ENCODE measurements at regions not wholly inside any gene's neighbourhood (a gene's known extent, or its start where the extent isn't known, plus 50 kb on each side); places are given as distances from the start of the nearest gene placed in this dataset.

- no peak for DNase-seq (ENCODE audit: low read depth)
- H3K27me3 ChIP-seq (replicated peaks; ENCODE audit: control insufficient read depth, insufficient read depth, low read length) = no peaks in the 10 kb centered on the region
These were observed 673.7 kb downstream of the FAT4 start for GRCh38 chr4:125988464-125988863.

GRCh38 chr4:125991398-125991797 is 676.6 kb downstream of the FAT4 start:
- no peak for DNase-seq (ENCODE audit: low read depth)
- Histone ChIP-seq H3K9me3 (ENCODE audit: control insufficient read depth, low read length) (no peaks in the 10 kb centered on the region), H3K27me3 (replicated peaks; ENCODE audit: control insufficient read depth, insufficient read depth, low read length) (no peaks in the 10 kb centered on the region), H3K4me3 (ENCODE audit: low read length) (no peak overlapping the region), H3K9ac (ENCODE audit: low read length) (no peak overlapping the region), H3K4me1 (ENCODE audit: control insufficient read depth, insufficient read depth, low read length) (no peaks in the 10 kb centered on the region), H3K36me3 (ENCODE audit: control insufficient read depth, insufficient read depth, low read length, severe bottlenecking) (no peaks in the 10 kb centered on the region)

More at GRCh38 chr4:125988464-125988863, 673.7 kb downstream of the FAT4 start:
- H3K9ac ChIP-seq (ENCODE audit: low read length) = no peak overlapping the region
- H3K4me1 ChIP-seq (ENCODE audit: control insufficient read depth, insufficient read depth, low read length) = no peaks in the 10 kb centered on the region
- no peak overlapping the region for H3K4me3 ChIP-seq (ENCODE audit: low read length)
- no peaks in the 10 kb centered on the region for H3K9me3 ChIP-seq (ENCODE audit: control insufficient read depth, low read length)
- no peaks in the 10 kb centered on the region for H3K36me3 ChIP-seq (ENCODE audit: control insufficient read depth, insufficient read depth, low read length, severe bottlenecking)

DNA sequence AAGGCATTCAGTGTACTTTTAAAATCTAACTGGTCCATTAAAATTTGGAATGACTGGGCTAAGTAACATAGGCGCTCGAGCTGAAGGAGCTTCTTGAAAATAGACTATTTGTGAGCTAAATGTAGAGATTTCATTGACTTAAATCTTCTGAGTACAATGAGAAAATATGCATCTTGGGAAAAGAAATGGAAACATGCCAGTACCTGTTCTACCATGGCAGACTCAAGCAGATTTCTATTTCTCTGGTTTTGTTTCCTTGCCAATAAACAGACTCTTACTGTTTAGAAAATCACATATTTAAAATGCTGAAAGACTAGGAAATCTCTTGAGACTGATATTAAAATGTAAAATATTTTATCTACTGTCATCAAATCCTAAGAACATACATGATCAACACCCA is 678.1 kb downstream of the FAT4 start:
- Histone ChIP-seq H3K9ac (ENCODE audit: low read length) (no peak overlapping the region), H3K36me3 (ENCODE audit: control insufficient read depth, insufficient read depth, low read length, severe bottlenecking) (no peaks in the 10 kb centered on the region), H3K4me3 (ENCODE audit: low read length) (no peak overlapping the region), H3K4me1 (ENCODE audit: control insufficient read depth, insufficient read depth, low read length) (no peaks in the 10 kb centered on the region), H3K27me3 (replicated peaks; ENCODE audit: control insufficient read depth, insufficient read depth, low read length) (no peaks in the 10 kb centered on the region), H3K9me3 (ENCODE audit: control insufficient read depth, low read length) (no peaks in the 10 kb centered on the region)
- peak; percentile 17 for DNase-seq (ENCODE audit: low read depth)

GRCh38 chr4:125994024-125994423 is 679.3 kb downstream of the FAT4 start:
- Histone ChIP-seq H3K4me3 (ENCODE audit: low read length) (no peak overlapping the region), H3K36me3 (ENCODE audit: control insufficient read depth, insufficient read depth, low read length, severe bottlenecking) (no peaks in the 10 kb centered on the region), H3K27me3 (replicated peaks; ENCODE audit: control insufficient read depth, insufficient read depth, low read length) (no peaks in the 10 kb centered on the region), H3K9me3 (ENCODE audit: control insufficient read depth, low read length) (no peaks in the 10 kb centered on the region), H3K4me1 (ENCODE audit: control insufficient read depth, insufficient read depth, low read length) (no peaks in the 10 kb centered on the region), H3K9ac (ENCODE audit: low read length) (no peak overlapping the region)
- DNase-seq (ENCODE audit: low read depth) = no peak

- no peaks in the 10 kb centered on the region for H3K36me3 ChIP-seq (ENCODE audit: control insufficient read depth, insufficient read depth, low read length, severe bottlenecking)
- H3K4me3 ChIP-seq (ENCODE audit: low read length) = no peak overlapping the region
- H3K27me3 ChIP-seq (replicated peaks; ENCODE audit: control insufficient read depth, insufficient read depth, low read length) = no peaks in the 10 kb centered on the region
- H3K9ac ChIP-seq (ENCODE audit: low read length) = no peak overlapping the region
- H3K9me3 ChIP-seq (ENCODE audit: control insufficient read depth, low read length) = no peaks in the 10 kb centered on the region
- no peaks in the 10 kb centered on the region for H3K4me1 ChIP-seq (ENCODE audit: control insufficient read depth, insufficient read depth, low read length)
- DNase-seq (ENCODE audit: low read depth) = no peak
These were observed 679.7 kb downstream of the FAT4 start for GRCh38 chr4:125994430-125994829.

DNA sequence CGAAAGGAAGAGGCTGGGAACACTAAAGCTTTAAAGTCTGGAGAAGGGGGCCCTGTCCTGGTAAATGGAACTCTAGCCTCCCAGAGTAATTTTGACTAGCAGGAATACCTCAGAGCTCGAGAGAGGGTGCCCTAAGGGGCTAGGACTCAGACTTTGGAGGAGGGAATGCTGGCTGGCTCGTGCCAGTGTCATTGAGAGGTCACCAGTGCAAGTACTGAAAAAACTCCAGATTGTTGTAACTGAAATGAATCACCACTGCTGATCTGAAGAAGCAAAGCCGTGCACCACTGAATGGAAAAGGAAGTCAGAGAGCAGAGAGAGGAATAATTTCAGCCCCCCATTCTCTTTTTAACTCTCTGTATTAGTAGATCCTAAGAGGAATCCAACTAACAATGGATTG is 690.2 kb downstream of the FAT4 start:
- H3K9me3 ChIP-seq (ENCODE audit: control insufficient read depth, low read length) = peaks cover 3% of the 10 kb centered on the region
- H3K4me3 ChIP-seq (ENCODE audit: low read length) = no peak overlapping the region
- H3K36me3 ChIP-seq (ENCODE audit: control insufficient read depth, insufficient read depth, low read length, severe bottlenecking) = no peaks in the 10 kb centered on the region
- DNase-seq (ENCODE audit: low read depth) = peak; percentile 68
- no peaks in the 10 kb centered on the region for H3K27me3 ChIP-seq (replicated peaks; ENCODE audit: control insufficient read depth, insufficient read depth, low read length)
- H3K4me1 ChIP-seq (ENCODE audit: control insufficient read depth, insufficient read depth, low read length) = peaks cover 7% of the 10 kb centered on the region
- H3K9ac ChIP-seq (ENCODE audit: low read length) = no peak overlapping the region

- Histone ChIP-seq H3K27me3 (replicated peaks; ENCODE audit: control insufficient read depth, insufficient read depth, low read length) (no peaks in the 10 kb centered on the region), H3K9ac (ENCODE audit: low read length) (no peak overlapping the region), H3K9me3 (ENCODE audit: control insufficient read depth, low read length) (peaks cover 3% of the 10 kb centered on the region), H3K36me3 (ENCODE audit: control insufficient read depth, insufficient read depth, low read length, severe bottlenecking) (no peaks in the 10 kb centered on the region), H3K4me3 (ENCODE audit: low read length) (no peak overlapping the region), H3K4me1 (ENCODE audit: control insufficient read depth, insufficient read depth, low read length) (peaks cover 7% of the 10 kb centered on the region)
- no peak for DNase-seq (ENCODE audit: low read depth)
These were observed 692.4 kb downstream of the FAT4 start for GRCh38 chr4:126007142-126007541.

GRCh38 chr4:126012691-126013290 is 698.0 kb downstream of the FAT4 start:
- Histone ChIP-seq H3K9ac (ENCODE audit: low read length) (no peak overlapping the region), H3K27me3 (replicated peaks; ENCODE audit: control insufficient read depth, insufficient read depth, low read length) (no peaks in the 10 kb centered on the region), H3K9me3 (ENCODE audit: control insufficient read depth, low read length) (peaks cover 3% of the 10 kb centered on the region), H3K4me3 (ENCODE audit: low read length) (no peak overlapping the region), H3K36me3 (ENCODE audit: control insufficient read depth, insufficient read depth, low read length, severe bottlenecking) (no peaks in the 10 kb centered on the region), H3K4me1 (ENCODE audit: control insufficient read depth, insufficient read depth, low read length) (no peaks in the 10 kb centered on the region)
- no peak for DNase-seq (ENCODE audit: low read depth)

DNA sequence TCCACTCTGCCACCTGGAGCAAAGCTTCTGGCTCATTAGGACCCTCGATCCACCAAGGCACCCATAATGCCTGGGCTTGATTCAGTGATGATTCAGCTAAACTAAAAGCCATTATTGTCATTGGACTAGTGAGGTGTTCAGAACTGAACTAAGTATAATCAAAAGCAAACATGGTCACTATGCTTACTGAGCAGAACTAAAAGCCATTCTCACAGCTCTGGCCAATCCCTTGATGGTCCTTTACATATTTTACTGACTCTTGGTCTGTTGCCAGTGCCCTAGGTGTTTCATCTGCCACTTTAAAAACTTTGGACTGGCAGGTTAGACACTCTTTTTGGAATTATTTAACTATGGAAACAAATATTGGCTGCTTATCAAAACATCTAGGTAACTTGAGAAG is 703.5 kb downstream of the FAT4 start:
- H3K9me3 ChIP-seq (ENCODE audit: control insufficient read depth, low read length) = no peaks in the 10 kb centered on the region
- no peaks in the 10 kb centered on the region for H3K27me3 ChIP-seq (replicated peaks; ENCODE audit: control insufficient read depth, insufficient read depth, low read length)
- no peak overlapping the region for H3K4me3 ChIP-seq (ENCODE audit: low read length)
- H3K36me3 ChIP-seq (ENCODE audit: control insufficient read depth, insufficient read depth, low read length, severe bottlenecking) = no peaks in the 10 kb centered on the region
- H3K9ac ChIP-seq (ENCODE audit: low read length) = no peak overlapping the region
- no peak for DNase-seq (ENCODE audit: low read depth)
- H3K4me1 ChIP-seq (ENCODE audit: control insufficient read depth, insufficient read depth, low read length) = no peaks in the 10 kb centered on the region

GRCh38 chr4:126023896-126024295 is 709.1 kb downstream of the FAT4 start:
- Histone ChIP-seq H3K27me3 (replicated peaks; ENCODE audit: control insufficient read depth, insufficient read depth, low read length) (no peaks in the 10 kb centered on the region), H3K9me3 (ENCODE audit: control insufficient read depth, low read length) (no peaks in the 10 kb centered on the region), H3K4me3 (ENCODE audit: low read length) (no peak overlapping the region), H3K36me3 (ENCODE audit: control insufficient read depth, insufficient read depth, low read length, severe bottlenecking) (no peaks in the 10 kb centered on the region), H3K4me1 (ENCODE audit: control insufficient read depth, insufficient read depth, low read length) (no peaks in the 10 kb centered on the region), H3K9ac (ENCODE audit: low read length) (no peak overlapping the region)
- peak; percentile 53 for DNase-seq (ENCODE audit: low read depth)

- DNase-seq (ENCODE audit: low read depth) = no peak
- Histone ChIP-seq H3K36me3 (ENCODE audit: control insufficient read depth, insufficient read depth, low read length, severe bottlenecking) (no peaks in the 10 kb centered on the region), H3K27me3 (replicated peaks; ENCODE audit: control insufficient read depth, insufficient read depth, low read length) (no peaks in the 10 kb centered on the region), H3K4me3 (ENCODE audit: low read length) (no peak overlapping the region), H3K9me3 (ENCODE audit: control insufficient read depth, low read length) (no peaks in the 10 kb centered on the region), H3K4me1 (ENCODE audit: control insufficient read depth, insufficient read depth, low read length) (no peaks in the 10 kb centered on the region), H3K9ac (ENCODE audit: low read length) (no peak overlapping the region)
These were observed 712.8 kb downstream of the FAT4 start for GRCh38 chr4:126027601-126028000.

- Histone ChIP-seq H3K36me3 (ENCODE audit: control insufficient read depth, insufficient read depth, low read length, severe bottlenecking) (no peaks in the 10 kb centered on the region), H3K27me3 (replicated peaks; ENCODE audit: control insufficient read depth, insufficient read depth, low read length) (no peaks in the 10 kb centered on the region), H3K9ac (ENCODE audit: low read length) (no peak overlapping the region), H3K9me3 (ENCODE audit: control insufficient read depth, low read length) (no peaks in the 10 kb centered on the region), H3K4me1 (ENCODE audit: control insufficient read depth, insufficient read depth, low read length) (no peaks in the 10 kb centered on the region), H3K4me3 (ENCODE audit: low read length) (no peak overlapping the region)
- DNase-seq (ENCODE audit: low read depth) = peak; percentile 73
These were observed 714.1 kb downstream of the FAT4 start for GRCh38 chr4:126028876-126029275.

All from adipocyte (in vitro differentiated cells).